SW480 (cell line): ENCODE measurements at regions not wholly inside any gene's neighbourhood (a gene's known extent, or its start where the extent isn't known, plus 50 kb on each side); places are given as distances from the start of the nearest gene placed in this dataset.

Experiments used
- DNase-seq: peaks from one replicate; pipeline ENCODE4 v3.0.0-alpha.2; 2016; ENCODE audit warnings: low spot score

GRCh38 chr11:15697437-15698236 is 582.9 kb downstream of the INSC start:
- peak; percentile 77 for DNase-seq

GRCh38 chr11:15698855-15699254 is 584.1 kb downstream of the INSC start:
- no peak for DNase-seq

GRCh38 chr11:15699978-15700377 is 585.3 kb downstream of the INSC start:
- DNase-seq: no peak

- DNase-seq: no peak
Observed at GRCh38 chr11:15700456-15700855, 585.7 kb downstream of the INSC start.

GRCh38 chr11:15704064-15704463 is 589.3 kb downstream of the INSC start:
- DNase-seq: peak; percentile 48

GRCh38 chr11:15704556-15704955 is 589.8 kb downstream of the INSC start:
- no peak for DNase-seq

- DNase-seq: no peak
Observed at GRCh38 chr11:15705891-15706290, 591.2 kb downstream of the INSC start.

- no peak for DNase-seq
Observed at GRCh38 chr11:15707194-15707593, 592.5 kb downstream of the INSC start.

GRCh38 chr11:15707971-15708370 is 593.2 kb downstream of the INSC start:
- peak; percentile 63 for DNase-seq

- no peak for DNase-seq
Observed at GRCh38 chr11:15710580-15711275, 596.0 kb downstream of the INSC start.

- DNase-seq: no peak
Observed at GRCh38 chr11:15711311-15711710, 596.6 kb downstream of the INSC start.

- no peak for DNase-seq
Observed at GRCh38 chr11:15714641-15715399, 600.1 kb downstream of the INSC start.

GRCh38 chr11:15716550-15716949 is 601.8 kb downstream of the INSC start:
- DNase-seq: peak; percentile 17

GRCh38 chr11:15720460-15720859 is 605.7 kb downstream of the INSC start:
- DNase-seq: peak; percentile 36

- DNase-seq: no peak
Observed at GRCh38 chr11:15723966-15724365, 609.2 kb downstream of the INSC start.

- DNase-seq: no peak
Observed at GRCh38 chr11:15724601-15725000, 609.9 kb downstream of the INSC start.

GRCh38 chr11:15725246-15725645 is 610.5 kb downstream of the INSC start:
- no peak for DNase-seq

- DNase-seq: no peak
Observed at GRCh38 chr11:15726221-15726746, 611.6 kb downstream of the INSC start.

GRCh38 chr11:15726893-15727519 is 612.3 kb downstream of the INSC start:
- no peak for DNase-seq

GRCh38 chr11:15727520-15727914 is 612.8 kb downstream of the INSC start:
- no peak for DNase-seq

- DNase-seq: no peak
Observed at GRCh38 chr11:15728207-15728606, 613.5 kb downstream of the INSC start.
